Right cardiac atrium (tissue), 5 donors: ENCODE measurements at regions not wholly inside any gene's neighbourhood (a gene's known extent, or its start where the extent isn't known, plus 50 kb on each side); places are given as distances from the start of the nearest gene placed in this dataset.

Experiments
- ATAC-seq, 2 donors: fragments of 200-7000 bp; cut with Tn5 transposase; one replicate each; pipeline versions ENCODE4 v1.8.0 to v1.9.1; 2020; ENCODE audit warnings: moderate library complexity in 2 of 2, mild to moderate bottlenecking in 1 of 2
- DNase-seq, 3 donors: peaks; one replicate each; pipeline ENCODE4 v3.0.0-alpha.2; 2020
- H3K27ac ChIP-seq: one replicate; pipeline ENCODE4 v1.5.1; 2013; ENCODE audit warnings: mild to moderate bottlenecking, low read length, control low read depth, moderate library complexity
- H3K27me3 ChIP-seq: one replicate; pipeline ENCODE4 v1.6.1; 2013; ENCODE audit not compliant: control insufficient read depth, insufficient read depth
- H3K4me1 ChIP-seq: one replicate; pipeline ENCODE4 v1.6.1; 2013; ENCODE audit warnings: low read length; ENCODE audit not compliant: control insufficient read depth, insufficient read depth
- H3K4me3 ChIP-seq: one replicate; pipeline ENCODE4 v1.5.1; 2013; ENCODE audit warnings: low read length, control low read depth
- H3K9me3 ChIP-seq: one replicate; pipeline ENCODE4 v1.6.1; 2013; ENCODE audit warnings: low read length; ENCODE audit not compliant: control insufficient read depth
- WGBS: extraction: QIAGEN DNeasy Blood & Tissue Kit; methylation state at CpG from one replicate; pipeline ENCODE4 v1.1.7; 2013; 5-methylcytosine and 5-hydroxymethylcytosine counted together
- intact Hi-C, 4 donors: fragments of 100-400 bp; cut with DNase I; formaldehyde crosslinking; loops; one replicate each; pipeline versions ENCODE4 v1.11.0 to v1.14.0; 2022 to 2023
- donor health status: healthy with polysubstance abuse.
- donor health status: DM: no; HTN: yes; CAD: no.
- donor health status: DM: no; HTN: no; CAD: no.
- donor health status: DM: no; HTN: yes; CAD: no; lungs with severe emphysema.
- donor health status: DM: yes; HTN: yes; CAD: no.

- DNase-seq: no peak
- H3K27me3 ChIP-seq: no peaks in the 10 kb centered on the region
- no peaks in the 10 kb centered on the region for H3K4me1 ChIP-seq
- H3K27ac ChIP-seq: no peak overlapping the region
- H3K9me3 ChIP-seq: no peaks in the 10 kb centered on the region
- WGBS: 95% methylated on average over 11 of the region's 11 CpGs
- intact Hi-C loops: no loop called here
- ATAC-seq: no peak
- no peak overlapping the region for H3K4me3 ChIP-seq
Observed at GRCh38 chr6:14202947-14203346, 85.4 kb downstream of the CD83 start.

GRCh38 chr6:14206391-14206790 lies 88.8 kb downstream of the CD83 start:
- no peak overlapping the region for H3K4me3 ChIP-seq
- intact Hi-C loops: no loop called here
- WGBS: 81% methylated on average over 3 of the region's 3 CpGs

GRCh38 chr6:14207448-14207847 lies 89.9 kb downstream of the CD83 start:
- 85% methylated on average over 1 of the region's 1 CpG for WGBS
- H3K9me3 ChIP-seq: no peaks in the 10 kb centered on the region
- H3K4me3 ChIP-seq: no peak overlapping the region
- intact Hi-C loops: no loop called here
- ATAC-seq: no peak
- no peaks in the 10 kb centered on the region for H3K27me3 ChIP-seq
- no peak for DNase-seq
- H3K4me1 ChIP-seq: peaks cover 6% of the 10 kb centered on the region
- H3K27ac ChIP-seq: no peak overlapping the region

More at GRCh38 chr6:14206391-14206790, 88.8 kb downstream of the CD83 start:
- Histone ChIP-seq H3K27me3 (no peaks in the 10 kb centered on the region), H3K9me3 (no peaks in the 10 kb centered on the region), H3K27ac (no peak overlapping the region), H3K4me1 (no peaks in the 10 kb centered on the region)
- DNase-seq (no peak), ATAC-seq (no peak)

- H3K4me3 ChIP-seq: no peak overlapping the region
- no peaks in the 10 kb centered on the region for H3K27me3 ChIP-seq
- ATAC-seq (no peak), DNase-seq (no peak)
- no peak overlapping the region for H3K27ac ChIP-seq
- H3K4me1 ChIP-seq: peaks cover 6% of the 10 kb centered on the region
- no peaks in the 10 kb centered on the region for H3K9me3 ChIP-seq
- WGBS: 61% methylated on average over 3 of the region's 3 CpGs
- intact Hi-C loops: no loop called here
Observed at GRCh38 chr6:14209000-14209399, 91.4 kb downstream of the CD83 start.

- intact Hi-C loops: loop anchor here in 2 of 4 donors (10.0 kb wide), 4 partner anchors 215 to 1415 kb away; partner anchors contain the start of gene JARID2 (in 1 of the 2)
- ATAC-seq (no peak), DNase-seq (no peak)
- Histone ChIP-seq H3K27me3 (no peaks in the 10 kb centered on the region), H3K4me3 (no peak overlapping the region), H3K9me3 (no peaks in the 10 kb centered on the region), H3K4me1 (peaks cover 6% of the 10 kb centered on the region), H3K27ac (no peak overlapping the region)
- 66% methylated on average over 10 of the region's 10 CpGs for WGBS
Observed at GRCh38 chr6:14210077-14210476, 92.5 kb downstream of the CD83 start.

GRCh38 chr6:14210663-14211561 lies 93.3 kb downstream of the CD83 start:
- Histone ChIP-seq H3K9me3 (no peaks in the 10 kb centered on the region), H3K27me3 (no peaks in the 10 kb centered on the region), H3K27ac (peak overlapping the region; percentile 78), H3K4me1 (peaks cover 6% of the 10 kb centered on the region), H3K4me3 (peak overlapping the region; percentile 71)
- peak; percentile 97 for ATAC-seq
- peak; percentile 95 to 98 (median 98) for DNase-seq
- 1% methylated on average over 100 of the region's 100 CpGs for WGBS
- intact Hi-C loops: loop anchor here in 2 of 4 donors (10.0 kb wide), 4 partner anchors 214 to 1414 kb away; partner anchors contain the start of gene JARID2 (in 1 of the 2)

- Histone ChIP-seq H3K4me1 (peaks cover 6% of the 10 kb centered on the region), H3K4me3 (peak overlapping the region; percentile 59), H3K9me3 (no peaks in the 10 kb centered on the region), H3K27ac (peak overlapping the region; percentile 78), H3K27me3 (no peaks in the 10 kb centered on the region)
- ATAC-seq: peak; percentile 44 to 61
- DNase-seq: peak; percentile 60 to 89 (median 89)
- WGBS: 4% methylated on average over 20 of the region's 20 CpGs
- intact Hi-C loops: loop anchor here in 2 of 4 donors (10.0 kb wide), 4 partner anchors 213 to 1413 kb away; partner anchors contain the start of gene JARID2 (in 1 of the 2)
Observed at GRCh38 chr6:14211562-14211942, 94.0 kb downstream of the CD83 start.

- Histone ChIP-seq H3K4me3 (no peak overlapping the region), H3K9me3 (no peaks in the 10 kb centered on the region), H3K27ac (no peak overlapping the region), H3K4me1 (peaks cover 6% of the 10 kb centered on the region), H3K27me3 (no peaks in the 10 kb centered on the region)
- ATAC-seq (no peak), DNase-seq (no peak)
- intact Hi-C loops: loop anchor here in 2 of 4 donors (10.0 kb wide), 4 partner anchors 213 to 1413 kb away; partner anchors contain the start of gene JARID2 (in 1 of the 2)
- WGBS: 53% methylated on average over 8 of the region's 8 CpGs
Observed at GRCh38 chr6:14212020-14212419, 94.4 kb downstream of the CD83 start.

GRCh38 chr6:14212632-14213031 lies 95.1 kb downstream of the CD83 start:
- WGBS: 95% methylated on average over 5 of the region's 5 CpGs
- DNase-seq (no peak), ATAC-seq (no peak)
- Histone ChIP-seq H3K4me3 (no peak overlapping the region), H3K4me1 (peaks cover 6% of the 10 kb centered on the region), H3K27me3 (no peaks in the 10 kb centered on the region), H3K27ac (no peak overlapping the region), H3K9me3 (no peaks in the 10 kb centered on the region)
- intact Hi-C loops: loop anchor here in 2 of 4 donors (10.0 kb wide), 4 partner anchors 212 to 1412 kb away; partner anchors contain the start of gene JARID2 (in 1 of the 2)

- DNase-seq (no peak), ATAC-seq (no peak)
- no peaks in the 10 kb centered on the region for H3K27me3 ChIP-seq
- intact Hi-C loops: loop anchor here in 2 of 4 donors (10.0 kb wide), 4 partner anchors 208 to 1408 kb away; partner anchors contain the start of gene JARID2 (in 1 of the 2)
- no peak overlapping the region for H3K4me3 ChIP-seq
- WGBS: 85% methylated on average over 13 of the region's 13 CpGs
- peaks cover under 1% of the 10 kb centered on the region for H3K4me1 ChIP-seq
- no peak overlapping the region for H3K27ac ChIP-seq
- no peaks in the 10 kb centered on the region for H3K9me3 ChIP-seq
Observed at GRCh38 chr6:14216946-14217684, 99.5 kb downstream of the CD83 start.
